Sigmoid colon (tissue), 4 donors: ENCODE measurements at regions not wholly inside any gene's neighbourhood (a gene's known extent, or its start where the extent isn't known, plus 50 kb on each side); places are given as distances from the start of the nearest gene placed in this dataset.

ENCODE experiments used
- CTCF ChIP-seq, 4 experiments: fragments of 450-650 bp in 3 of 4; fragments of 200-600 bp in 1 of 4; IDR thresholded peaks; one replicate each; pipeline ENCODE4 v1.5.1; 2016 to 2019; ENCODE audit warnings: antibody characterized with exemption in 4 of 4, mild to moderate bottlenecking in 3 of 4, moderate library complexity in 2 of 4
- EP300 ChIP-seq, 4 donors: sonication (generic); formaldehyde crosslinking; IDR thresholded peaks; one replicate each; pipeline ENCODE4 v1.6.1; 2017; ENCODE audit warnings: antibody characterized with exemption in 4 of 4
- POLR2A ChIP-seq, 2 donors: fragments of 450-650 bp; IDR thresholded peaks; one replicate each; pipeline ENCODE4 v1.6.1; 2016; ENCODE audit warnings: antibody characterized with exemption in 2 of 2, mild to moderate bottlenecking in 2 of 2, moderate library complexity in 2 of 2
- POLR2AphosphoS5 ChIP-seq, 4 donors: sonication (generic); formaldehyde crosslinking; IDR thresholded peaks; one replicate each; pipeline ENCODE4 v1.6.1; 2017; ENCODE audit warnings: antibody characterized with exemption in 4 of 4

DNA sequence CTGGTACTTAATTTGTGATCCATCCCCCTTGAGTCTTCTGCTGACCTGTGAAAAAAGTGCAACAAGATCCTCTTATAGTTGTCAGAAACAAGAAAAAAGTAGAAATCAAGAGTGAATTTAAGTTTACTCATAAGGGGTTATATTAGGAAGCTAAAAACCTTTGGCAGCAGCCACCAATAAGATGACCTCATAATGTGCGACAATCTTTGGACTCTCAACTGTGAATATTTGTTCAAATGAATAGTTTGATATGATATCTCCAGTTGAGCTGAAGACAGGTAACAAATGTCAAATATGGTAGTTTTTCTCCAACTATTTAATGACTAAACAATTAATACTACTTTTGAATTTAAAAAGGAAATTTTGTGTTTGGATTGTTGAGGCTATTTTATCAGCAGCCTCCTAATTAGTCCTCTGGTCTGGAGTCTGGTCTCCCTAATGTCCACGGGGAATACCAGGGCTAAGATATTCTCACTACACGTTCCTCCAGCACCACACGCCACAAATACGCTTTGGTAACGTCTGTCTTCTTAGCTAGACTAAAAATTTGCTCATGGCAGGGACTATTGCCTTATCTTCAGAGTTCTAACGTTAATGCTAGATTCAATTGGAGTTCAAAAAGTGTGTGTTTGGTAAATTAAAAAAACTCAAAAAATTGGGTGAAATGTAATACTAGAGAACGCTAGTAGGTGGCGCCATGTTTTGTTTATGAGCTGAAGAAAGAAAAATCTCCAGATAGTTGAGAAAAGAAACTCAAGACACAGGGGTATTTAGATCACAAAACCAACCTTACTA, 51.0 kb upstream of the PDX1 start:
- TF ChIP-seq POLR2A (IDR thresholded peaks at IDR 0.05) (no peak), CTCF (IDR thresholded peaks at IDR 0.05) (peak in 1 of 4 experiments; percentile 19), POLR2AphosphoS5 (IDR thresholded peaks at IDR 0.05) (no peak), EP300 (IDR thresholded peaks at IDR 0.05) (no peak)
